Glomerular visceral epithelial cell (primary cell): ENCODE measurements at regions not wholly inside any gene's neighbourhood (a gene's known extent, or its start where the extent isn't known, plus 50 kb on each side); places are given as distances from the start of the nearest gene placed in this dataset.

Experiments used
- DNase-seq: peaks from one replicate; pipeline ENCODE4 v3.0.0-alpha.2; 2016; ENCODE audit errors: extremely low spot score

DNA sequence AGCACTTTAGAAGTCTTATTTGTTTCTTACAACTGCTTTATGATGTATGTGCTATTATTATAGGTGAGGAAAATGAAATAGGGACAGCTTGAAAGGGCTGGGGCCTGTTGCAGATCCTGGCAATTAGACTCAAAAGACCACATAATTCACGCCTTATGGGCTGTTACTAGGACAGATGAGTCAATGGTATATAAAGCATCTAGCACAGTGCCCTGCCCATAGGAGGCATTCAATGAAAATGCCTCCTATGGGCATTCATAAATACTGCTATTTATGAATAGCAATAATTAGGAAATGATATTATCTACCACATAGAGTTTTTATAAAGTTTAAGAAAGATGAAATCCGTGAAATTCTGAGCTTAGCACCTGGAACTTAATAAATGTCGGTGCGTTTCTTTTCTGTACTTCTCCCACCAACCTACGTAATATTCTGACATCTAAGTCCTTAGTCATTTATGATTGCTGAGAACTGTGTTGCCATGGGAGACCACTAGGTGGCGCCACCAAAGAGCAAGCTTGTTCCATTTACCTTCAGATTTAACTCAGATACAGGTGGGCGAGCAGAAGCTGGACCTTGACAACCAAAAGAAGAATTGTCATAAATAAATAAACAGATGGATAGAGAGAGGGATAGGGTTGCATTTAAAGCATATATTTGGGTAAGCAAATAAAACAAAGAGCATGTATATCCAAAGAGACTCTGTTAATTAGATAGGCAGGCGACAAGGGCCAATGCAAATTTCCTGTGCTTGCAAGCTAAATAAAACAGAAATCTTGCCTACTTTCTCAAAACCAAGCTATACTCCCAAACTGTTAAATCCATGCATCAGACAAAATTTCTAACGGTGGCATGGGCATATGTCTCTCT is 699.9 kb downstream of the INHBA start:
- DNase-seq = peak; percentile 41

DNA sequence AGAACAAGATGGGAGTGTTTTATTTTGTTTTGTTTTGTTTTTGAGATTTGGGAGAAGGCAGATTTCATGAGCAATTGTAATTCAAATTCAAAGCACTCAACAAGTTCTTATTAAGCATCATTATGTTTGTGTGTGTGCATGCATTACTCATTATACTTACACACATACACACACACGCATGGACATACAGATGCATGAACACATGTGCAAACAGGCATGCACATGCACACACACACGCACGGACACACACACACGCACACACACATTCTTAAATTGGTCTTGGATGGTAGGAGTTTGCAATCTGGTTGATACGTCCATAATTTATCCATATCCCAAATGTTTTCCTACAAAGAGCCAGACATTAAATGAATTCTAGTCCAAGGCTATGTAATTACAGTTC is 702.8 kb downstream of the INHBA start:
- DNase-seq = no peak

DNA sequence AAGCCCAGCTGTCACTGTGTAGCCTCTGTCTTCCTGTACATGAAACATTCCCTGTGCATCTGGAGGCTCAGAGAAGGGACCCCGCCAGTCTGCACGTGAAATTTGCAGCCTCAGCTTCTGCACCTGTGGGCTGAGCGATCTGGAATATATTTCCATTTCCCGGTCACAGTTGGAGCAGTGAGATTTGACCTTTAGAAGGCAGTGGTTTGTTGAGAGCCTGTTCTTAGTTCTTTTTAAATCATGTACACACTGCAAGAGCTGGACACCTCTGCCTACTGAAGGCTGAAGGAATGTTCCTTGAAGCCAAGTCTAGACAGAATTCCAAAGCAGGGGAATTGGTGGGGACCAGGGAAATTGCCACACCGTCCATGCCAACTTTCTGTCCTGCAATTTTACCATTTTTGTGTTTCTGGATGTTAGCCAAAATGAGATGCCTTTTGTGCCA is 706.6 kb downstream of the INHBA start:
- peak; percentile 40 for DNase-seq

DNA sequence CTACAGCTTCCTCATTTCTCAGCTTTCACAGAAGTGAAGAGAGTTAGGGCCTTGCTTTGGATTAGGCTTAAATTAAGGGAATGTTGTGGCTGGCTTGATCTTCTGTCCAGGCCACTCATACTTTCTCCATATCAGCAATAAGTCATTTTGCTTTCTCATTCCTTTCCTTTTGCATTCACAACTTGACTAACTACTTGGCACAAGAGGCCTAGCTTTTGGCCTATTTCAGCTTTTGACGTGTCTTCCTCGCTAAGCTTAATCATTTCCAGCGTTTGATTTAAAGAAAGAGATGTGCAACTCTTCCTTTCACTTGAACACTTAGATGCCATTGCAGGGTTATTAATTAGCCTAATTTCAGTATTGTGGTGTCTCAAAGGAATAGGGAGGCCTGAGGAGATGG is 712.0 kb downstream of the INHBA start:
- no peak for DNase-seq

DNA sequence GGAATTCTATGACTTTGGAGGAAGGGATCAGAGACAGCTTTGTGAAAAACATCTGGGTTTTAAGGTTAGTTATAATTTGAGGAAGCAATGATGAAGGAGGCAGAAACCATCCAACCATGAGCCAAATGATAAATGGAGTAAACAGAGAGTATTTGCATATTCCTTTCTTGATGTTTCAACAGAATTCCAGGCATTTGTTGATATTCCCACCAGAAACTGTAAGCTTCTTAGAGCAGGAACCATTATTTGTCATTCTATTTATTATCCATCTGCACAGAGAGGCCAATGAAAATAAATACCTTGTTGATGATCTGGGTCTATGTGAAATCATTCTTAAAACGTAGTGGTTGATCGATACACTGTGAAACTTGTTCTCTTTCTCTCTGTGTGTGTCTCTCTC is 715.3 kb downstream of the INHBA start:
- DNase-seq = no peak

DNA sequence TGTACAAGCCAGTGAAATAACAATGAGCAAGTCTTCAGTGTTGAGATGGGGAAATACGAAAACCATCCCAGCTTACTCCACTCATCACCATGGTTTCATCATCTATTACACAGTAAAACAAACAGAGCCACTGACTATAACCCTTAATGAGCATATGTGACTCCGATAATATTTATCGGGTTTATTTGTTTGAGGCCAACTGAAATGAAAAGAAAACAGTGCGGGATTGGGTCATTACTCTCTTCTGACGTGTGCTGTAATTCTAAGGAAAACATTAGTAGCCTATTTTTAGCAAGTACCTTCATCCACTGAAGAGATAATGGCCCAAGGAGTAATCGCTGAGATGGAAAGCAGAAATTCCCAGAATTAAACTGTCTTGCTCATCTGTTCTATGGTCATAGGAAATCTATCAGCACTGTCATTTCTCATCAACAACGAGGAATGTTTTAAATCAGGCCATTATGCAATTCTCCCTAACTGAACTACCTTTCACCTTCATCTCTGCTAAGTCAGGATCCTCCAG is 716.5 kb downstream of the INHBA start:
- peak; percentile 77 for DNase-seq

DNA sequence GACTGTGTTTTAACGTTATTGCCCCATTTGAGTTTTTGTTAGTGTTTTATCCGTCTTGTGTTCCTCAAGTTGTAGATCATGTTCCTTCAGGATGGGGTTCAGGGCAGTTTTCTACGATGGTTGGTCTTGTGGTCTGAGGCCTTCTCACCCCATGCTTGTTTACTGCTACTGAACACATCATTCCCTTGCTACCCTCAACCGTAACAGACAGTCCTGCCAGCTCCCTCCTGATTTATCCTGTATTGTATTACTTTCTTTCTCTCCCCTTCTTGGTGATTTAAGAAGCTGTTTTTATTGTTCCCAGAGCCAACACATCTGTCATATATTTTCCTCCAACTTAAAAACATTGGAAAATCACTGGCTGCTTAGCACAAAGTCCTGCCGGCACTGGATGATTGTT is 719.8 kb downstream of the INHBA start:
- no peak for DNase-seq

DNA sequence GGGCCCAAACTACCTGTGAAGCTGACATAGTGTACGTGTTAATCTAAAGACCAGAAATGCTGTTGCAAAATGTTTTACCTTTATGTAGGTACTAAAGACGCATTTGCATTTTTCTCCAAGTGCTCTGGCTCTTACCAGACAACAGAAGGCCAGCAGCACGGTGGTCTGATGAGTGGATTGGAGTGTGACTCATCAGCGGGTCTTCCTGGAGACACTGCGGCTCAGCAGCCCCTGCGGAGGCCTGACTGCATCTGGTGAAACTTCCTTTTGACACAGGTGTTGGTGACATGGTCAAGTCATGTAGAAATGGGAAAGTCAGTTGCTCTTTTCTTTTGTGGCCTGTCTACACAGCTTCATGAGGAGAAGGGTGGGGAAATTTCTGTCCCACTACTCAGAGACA is 723.6 kb downstream of the INHBA start:
- no peak for DNase-seq

DNA sequence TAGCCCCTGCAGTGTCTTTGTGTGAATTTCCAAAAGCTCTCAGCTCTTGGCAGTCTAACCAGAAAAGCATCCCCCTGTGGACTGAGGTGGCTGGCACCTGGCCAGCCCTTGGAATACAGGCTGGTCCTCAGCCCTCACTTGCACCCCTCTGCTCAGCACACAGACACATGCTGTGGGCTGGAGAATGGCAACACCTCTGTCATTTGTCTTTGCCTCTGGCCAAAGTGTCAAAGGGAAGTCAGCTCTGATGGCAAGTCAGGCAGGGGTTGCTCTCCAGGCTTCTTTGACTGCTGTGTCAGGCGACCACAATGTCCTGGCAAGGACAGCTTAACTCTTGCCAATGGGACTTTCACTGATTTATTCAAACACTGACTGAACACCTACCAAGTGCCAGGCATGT is 724.8 kb downstream of the INHBA start:
- no peak for DNase-seq

DNA sequence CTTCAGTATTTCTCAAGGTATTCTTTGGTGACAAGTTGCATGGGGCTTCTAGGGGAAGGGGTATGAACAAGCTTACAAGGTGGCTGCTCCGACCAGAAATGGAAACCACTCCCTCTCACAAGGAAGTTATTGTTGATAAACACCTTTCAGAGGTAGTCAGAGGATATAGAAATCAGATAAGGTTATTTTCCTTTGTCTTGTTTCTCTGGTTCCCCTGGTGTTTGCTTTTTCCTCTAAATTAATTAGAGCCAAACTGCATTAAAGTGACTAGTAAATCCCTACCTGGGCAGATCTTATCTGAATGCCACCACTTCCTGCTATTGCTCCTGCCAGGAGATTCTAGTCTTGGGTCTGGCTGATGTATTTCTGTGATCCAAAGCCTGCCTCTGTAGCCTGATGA is 725.4 kb downstream of the INHBA start:
- no peak for DNase-seq

DNA sequence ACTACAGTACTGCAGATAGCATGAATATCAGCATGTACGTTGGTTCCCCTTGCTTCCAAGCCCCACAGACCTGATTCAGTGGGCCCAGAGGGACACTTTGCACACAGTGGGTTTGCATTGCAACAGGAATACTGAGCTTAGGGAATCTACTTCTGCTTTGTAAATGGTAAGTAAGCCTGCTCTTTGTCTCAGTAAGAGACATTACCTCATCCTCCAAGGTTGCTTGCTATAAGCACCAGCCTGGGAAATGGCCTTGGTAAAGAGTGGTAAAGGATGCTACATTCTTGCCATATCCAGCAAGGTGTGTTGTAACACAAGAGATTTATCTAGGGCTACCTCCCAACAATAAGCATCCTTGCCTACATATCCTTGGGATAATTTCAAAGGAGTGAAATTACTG is 730.5 kb downstream of the INHBA start:
- no peak for DNase-seq

DNA sequence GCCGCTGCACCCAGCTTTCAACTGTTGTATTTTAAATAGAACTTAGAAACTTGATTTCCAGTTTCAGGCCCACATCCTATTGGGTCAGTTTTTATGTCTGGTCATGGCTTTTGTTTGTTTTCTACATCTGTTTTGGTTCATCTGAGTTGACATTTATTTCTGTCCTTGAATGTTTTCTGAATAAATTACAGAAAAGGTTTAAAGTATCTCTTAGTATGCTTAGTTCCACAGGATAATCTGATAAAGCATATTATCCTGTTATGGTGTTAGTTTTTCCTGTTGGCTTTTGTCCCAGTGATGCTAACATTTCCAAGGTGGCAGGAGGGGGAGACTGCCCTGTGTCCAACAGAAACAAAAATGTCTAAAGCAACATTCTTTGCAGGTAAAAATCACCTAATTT is 733.2 kb downstream of the INHBA start:
- DNase-seq = no peak

DNA sequence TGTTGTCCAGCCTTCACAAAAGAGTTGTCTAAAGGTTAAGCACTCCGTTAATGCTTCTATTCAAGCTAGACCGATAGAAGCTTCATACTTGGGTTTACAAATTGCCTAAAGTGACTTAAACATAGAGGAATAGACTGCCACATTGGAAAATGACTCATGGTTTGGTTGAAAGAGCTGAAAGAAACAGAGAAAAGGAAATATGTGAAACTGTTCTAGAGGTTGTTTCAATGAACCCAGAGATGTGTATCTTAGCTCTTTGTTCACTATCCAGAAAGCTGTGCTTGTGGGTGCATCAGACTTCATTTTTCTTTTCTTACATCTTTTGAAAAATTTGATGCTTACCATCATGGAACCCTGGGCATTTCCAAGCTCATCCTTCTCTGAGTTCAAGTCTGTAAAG is 736.2 kb downstream of the INHBA start:
- DNase-seq = no peak

DNA sequence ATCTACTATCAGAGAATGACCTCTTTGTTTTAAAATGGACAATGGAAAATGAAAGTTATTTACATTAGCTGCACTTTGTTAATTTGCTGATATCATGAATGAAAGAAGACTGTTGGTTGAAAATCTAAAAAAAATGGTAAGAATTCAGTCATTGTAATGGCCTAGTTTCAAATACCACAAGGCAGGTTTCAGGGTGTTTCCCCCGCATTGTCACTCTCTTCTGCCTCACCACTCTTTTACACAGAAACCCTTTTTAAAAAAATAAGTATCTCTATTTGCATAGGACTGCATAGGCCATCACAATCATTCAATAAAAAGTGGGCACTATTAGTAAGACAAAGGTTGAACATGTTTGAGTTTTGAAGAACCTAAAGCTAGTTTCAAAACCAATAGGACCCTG is 737.1 kb downstream of the INHBA start:
- no peak for DNase-seq

DNA sequence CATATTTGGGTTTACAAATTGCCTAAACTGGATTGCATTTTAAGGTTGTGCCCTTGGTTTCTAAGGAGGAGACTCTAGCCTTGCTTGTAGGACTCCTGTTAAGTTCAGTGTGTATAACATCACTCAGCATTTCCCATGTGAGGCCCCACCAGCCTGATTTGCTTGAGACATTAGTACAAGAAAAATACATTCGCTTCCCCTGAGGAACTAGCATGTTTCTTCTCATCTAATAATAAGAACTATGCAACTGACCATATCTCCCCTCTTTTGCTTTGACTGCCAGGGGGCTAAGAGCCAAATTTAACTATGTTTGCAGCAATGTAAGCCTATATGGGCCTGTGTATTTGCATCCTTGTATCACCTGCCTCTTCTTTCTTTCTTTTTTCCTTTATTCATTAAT is 737.9 kb downstream of the INHBA start:
- DNase-seq = no peak

DNA sequence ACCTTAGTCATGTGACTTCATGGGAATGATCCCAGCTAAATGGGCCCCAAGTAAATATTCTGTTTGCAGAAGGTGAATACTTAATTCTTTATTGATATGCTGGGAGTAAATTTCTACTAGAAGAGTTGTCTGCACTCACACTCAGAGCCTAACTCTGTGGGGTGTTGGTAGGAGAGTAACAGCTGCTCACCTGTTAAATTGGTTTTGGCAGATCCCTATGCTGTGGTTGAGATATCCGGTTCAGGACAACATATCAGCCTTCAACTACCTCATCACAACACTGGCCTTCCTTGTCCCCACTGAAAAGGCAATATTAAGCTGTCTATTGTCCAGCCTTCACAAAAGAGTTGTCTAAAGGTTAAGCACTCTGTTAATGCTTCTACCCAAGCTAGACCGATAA is 738.3 kb downstream of the INHBA start:
- DNase-seq = no peak

DNA sequence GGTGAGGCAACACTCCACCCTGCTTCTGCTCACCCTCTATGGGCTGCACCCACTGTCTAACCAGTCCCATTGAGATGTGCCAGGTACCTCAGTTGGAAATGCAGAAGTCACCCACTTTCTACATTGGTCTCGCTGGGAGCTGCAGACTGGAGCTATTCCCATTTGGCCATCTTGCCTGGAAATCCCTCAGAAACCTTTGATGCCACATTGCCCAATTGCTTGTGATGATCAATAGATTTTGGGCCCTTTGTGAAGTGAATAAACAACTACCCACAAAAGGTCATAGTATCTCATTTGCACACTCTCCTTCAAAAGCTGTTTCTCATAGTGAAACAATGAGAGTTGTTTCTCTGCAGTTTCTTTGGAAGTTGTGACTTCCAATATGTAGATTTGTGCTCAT is 742.9 kb downstream of the INHBA start:
- DNase-seq = no peak

DNA sequence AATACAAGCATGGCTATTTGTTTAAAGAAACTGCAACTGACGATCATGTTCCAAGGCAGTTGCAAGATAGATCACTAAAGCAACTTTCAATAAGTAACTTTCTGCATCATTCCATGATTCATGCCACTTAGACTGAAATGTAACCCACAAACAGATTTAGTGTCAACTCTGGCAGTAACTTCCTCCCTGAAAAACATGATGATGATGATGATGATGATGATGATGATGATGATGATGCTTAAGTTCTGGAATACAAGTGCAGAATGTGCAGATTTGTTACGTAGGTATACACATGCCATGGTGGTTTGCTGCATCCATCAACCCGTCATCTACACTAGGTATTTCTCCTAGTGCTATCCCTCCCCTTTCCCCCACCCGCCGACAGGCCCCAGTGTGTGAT is 754.7 kb downstream of the INHBA start:
- no peak for DNase-seq

DNA sequence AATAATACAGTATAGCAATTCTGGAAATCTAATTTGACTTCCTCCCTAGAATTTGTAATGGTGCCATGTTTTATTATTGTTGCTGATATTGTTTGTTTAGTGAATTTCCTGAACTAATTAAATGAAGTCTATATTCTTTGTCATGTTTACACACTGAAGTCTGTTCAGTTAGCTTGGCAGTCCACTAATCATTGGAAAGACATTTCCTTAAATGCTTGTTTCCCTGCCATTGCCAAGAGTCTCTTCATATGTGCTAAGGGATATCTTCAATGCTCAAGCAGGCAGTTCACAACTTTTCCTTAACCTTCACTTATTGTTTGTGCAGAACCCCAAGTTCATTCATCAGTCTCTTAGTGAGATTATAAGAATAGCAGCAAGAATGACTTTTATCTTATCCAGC is 755.3 kb downstream of the INHBA start:
- no peak for DNase-seq

DNA sequence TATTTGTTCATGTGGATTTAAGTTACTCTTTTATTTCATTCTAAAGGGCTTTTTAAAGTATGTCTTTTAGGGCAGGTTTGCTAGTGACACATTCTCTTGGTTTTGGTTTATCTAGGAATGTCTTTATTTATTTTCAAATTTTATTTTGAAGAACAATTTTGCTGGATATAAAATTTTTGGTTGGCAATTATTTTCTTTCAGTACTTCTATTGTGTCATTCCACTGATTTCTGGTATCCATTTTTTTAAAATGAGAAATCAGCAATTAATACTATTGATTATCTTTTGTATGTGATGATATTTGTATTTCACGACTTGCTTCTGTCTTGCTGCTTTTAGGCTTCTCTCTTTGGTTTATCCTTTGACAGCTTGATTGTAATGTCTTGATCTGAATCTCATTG is 756.3 kb downstream of the INHBA start:
- DNase-seq = no peak

DNA sequence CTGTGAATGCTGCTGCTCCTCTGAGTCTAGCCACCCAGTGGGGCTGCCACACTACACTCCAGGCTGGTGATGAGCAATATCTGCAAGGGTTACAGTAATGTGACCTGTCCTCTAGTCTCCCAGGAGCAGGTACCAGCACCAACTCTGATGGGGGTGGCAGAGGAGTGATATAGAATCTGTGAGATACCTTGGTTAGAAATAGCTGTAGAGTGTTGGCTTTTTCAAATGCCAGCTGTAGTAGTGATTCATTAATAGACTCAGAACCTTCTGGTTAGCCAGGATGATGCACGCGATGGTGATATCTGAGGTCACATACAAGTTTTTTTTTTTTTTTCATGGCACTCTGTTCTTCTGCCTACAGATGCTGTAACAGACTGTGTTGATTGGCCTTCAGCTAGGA is 757.1 kb downstream of the INHBA start:
- peak; percentile 18 for DNase-seq

DNA sequence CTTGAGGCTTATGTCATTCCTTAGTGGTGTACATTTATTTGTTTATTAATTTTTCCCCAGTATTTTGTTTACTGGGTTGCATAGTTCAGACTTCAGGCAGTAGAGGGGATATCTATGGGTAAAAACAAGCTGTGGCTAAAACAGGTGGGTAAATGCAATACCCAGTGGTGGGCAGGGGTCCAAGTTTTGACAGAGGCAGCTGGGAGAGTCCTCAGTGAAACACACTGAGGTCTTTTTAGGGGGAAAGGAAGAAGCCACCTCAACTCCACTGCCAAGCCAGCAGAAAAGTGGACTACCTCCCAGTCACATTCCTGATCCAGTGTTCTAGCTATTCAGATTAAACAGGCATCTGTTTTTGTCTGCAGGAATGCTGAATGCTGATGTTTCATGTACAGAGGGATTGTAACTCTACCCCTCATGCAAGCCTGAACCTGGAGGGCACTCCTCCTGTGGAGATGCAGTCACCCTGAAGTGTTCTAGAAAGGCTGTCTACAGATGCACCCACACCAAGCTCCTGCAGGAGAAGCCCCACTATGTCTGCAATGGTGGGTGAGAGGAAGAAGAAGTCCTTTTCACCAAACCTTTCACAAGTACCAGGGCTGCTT is 757.8 kb downstream of the INHBA start:
- DNase-seq = no peak

DNA sequence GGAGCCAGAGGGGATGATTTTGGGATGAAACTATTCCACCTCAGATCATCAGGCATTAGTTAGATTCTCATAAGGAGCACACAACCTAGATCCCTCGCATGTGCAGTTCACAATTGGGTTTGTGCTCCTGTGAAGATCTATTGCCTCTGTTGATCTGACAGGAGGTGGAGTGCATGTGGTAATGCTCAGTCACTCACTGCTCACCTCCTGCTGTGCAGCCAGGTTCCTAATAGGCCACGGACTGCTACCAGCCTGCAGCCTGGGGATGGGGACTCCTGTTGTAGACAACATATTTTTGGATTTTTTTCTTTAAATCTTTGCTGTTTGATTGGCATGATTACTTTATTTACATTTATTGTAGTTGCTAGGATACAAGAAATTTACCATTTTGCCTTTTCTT is 765.0 kb downstream of the INHBA start:
- no peak for DNase-seq
